ENCODE measurements at regions not wholly inside any gene's neighbourhood (a gene's known extent, or its start where the extent isn't known, plus 50 kb on each side); places are given as distances from the start of the nearest gene placed in this dataset.

DNA sequence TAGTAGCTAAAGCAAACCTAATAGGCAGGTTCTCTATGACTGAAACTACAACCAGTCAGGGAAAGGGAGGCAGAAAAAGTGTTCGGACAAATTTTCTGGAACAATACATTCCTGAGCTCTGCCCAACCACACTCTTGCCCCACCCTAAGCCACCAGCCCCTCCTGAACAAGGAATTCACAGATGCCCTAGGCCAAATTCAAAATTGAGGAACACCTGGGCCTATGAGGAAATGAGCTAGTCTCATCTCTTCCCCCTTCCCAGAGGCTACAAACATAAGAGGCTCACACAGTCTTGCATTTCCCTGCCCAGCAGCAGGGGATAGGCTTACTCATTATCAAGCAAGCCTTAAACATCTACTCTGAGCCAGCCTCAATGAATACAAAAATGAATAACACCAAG is 284.7 kb downstream of the ZNF674 start:
- BruUV-seq (replicated peaks): no TSS peak
- no peak for ATAC-seq

DNA sequence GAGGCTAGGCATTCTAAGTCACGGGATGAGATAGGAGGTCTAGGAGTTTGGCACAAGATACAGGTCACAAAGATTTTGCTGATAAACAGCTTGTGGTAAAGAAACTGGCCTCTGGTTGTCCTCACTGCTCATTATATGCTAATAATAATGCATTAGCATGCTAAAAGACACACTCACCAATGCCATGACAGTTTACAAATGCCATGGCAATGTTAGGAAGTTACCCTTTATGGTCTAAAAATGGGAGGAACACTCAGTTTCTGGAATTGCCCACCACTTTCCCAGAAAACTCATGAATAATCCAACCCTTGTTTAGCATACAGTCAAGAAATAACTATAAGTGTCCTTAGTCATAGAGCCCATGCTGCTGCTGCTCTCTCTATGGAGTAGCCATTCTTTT is 286.9 kb downstream of the ZNF674 start:
- intact Hi-C loops (cut with micrococcal nuclease; ENCODE audit: unreplicated experiment) (no loop called here), in situ Hi-C loops (cut with HindIII; ENCODE audit: extremely low pct_ligation_motif_present, low pct_unique_long_range_greater_than_20kb) (no loop called here)
- Histone ChIP-seq H3K79me2 (ENCODE audit: insufficient read depth, low read length) (no peaks in the 10 kb centered on the region), H2AFZ (ENCODE audit: low read length) (no peak overlapping the region), H3K4me3 (replicated peaks in 1 of 3; ENCODE audit: insufficient read depth in 1 of 3, low read depth in 2 of 3, low read length in 3 of 3) (no peak overlapping the region), H4K20me1 (ENCODE audit: insufficient read depth, low read length) (no peaks in the 10 kb centered on the region), H3K27me3 (ENCODE audit: control insufficient read depth in 1 of 2, insufficient read depth in 2 of 2, low read length in 2 of 2) (no peaks in the 10 kb centered on the region), H3K9ac (ENCODE audit: insufficient read depth, low read depth, low read length) (no peak overlapping the region), H3K4me1 (ENCODE audit: insufficient read depth, low read length) (peaks cover 18% of the 10 kb centered on the region), H3K4me2 (ENCODE audit: low read depth, low read length) (no peak overlapping the region), H3K36me3 (replicated peaks in 1 of 2; ENCODE audit: control insufficient read depth in 1 of 2, insufficient read depth in 2 of 2, low read length in 2 of 2) (no peaks in the 10 kb centered on the region), H3K27ac (ENCODE audit: extremely low read length, insufficient read depth, low read length) (no peak overlapping the region), H3K9me3 (ENCODE audit: low read length) (no peaks in the 10 kb centered on the region)
- no peak for FAIRE-seq
- WGBS (ENCODE audit: low lambda C conversion rate): no CpG with 5 or more reads among the region's 1 CpG
- ChIA-PET POLR2A (no interaction called here), CTCF (ENCODE audit: low intra/inter-chr PET ratio, low total read pairs) (no interaction called here)
- ATAC-seq: no peak
- no peak for DNase-seq (ENCODE audit: low spot score)
- BruUV-seq (replicated peaks): no TSS peak
- TF ChIP-seq FOXP1 (IDR thresholded peaks at IDR 0.05): no peak
- TF ChIP-seq FOXP1 (CRISPR knock-in tag; IDR thresholded peaks at IDR 0.05): no peak
- TF ChIP-seq, protein P1, sequence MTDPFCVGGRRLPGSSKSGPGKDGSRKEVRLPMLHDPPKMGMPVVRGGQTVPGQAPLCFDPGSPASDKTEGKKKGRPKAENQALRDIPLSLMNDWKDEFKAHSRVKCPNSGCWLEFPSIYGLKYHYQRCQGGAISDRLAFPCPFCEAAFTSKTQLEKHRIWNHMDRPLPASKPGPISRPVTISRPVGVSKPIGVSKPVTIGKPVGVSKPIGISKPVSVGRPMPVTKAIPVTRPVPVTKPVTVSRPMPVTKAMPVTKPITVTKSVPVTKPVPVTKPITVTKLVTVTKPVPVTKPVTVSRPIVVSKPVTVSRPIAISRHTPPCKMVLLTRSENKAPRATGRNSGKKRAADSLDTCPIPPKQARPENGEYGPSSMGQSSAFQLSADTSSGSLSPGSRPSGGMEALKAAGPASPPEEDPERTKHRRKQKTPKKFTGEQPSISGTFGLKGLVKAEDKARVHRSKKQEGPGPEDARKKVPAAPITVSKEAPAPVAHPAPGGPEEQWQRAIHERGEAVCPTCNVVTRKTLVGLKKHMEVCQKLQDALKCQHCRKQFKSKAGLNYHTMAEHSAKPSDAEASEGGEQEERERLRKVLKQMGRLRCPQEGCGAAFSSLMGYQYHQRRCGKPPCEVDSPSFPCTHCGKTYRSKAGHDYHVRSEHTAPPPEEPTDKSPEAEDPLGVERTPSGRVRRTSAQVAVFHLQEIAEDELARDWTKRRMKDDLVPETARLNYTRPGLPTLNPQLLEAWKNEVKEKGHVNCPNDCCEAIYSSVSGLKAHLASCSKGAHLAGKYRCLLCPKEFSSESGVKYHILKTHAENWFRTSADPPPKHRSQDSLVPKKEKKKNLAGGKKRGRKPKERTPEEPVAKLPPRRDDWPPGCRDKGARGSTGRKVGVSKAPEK (CRISPR knock-in tag; IDR thresholded peaks at IDR 0.05; ENCODE audit: borderline replicate concordance): no peak
- no peak for TF ChIP-seq ZBTB7B (CRISPR knock-in tag; IDR thresholded peaks at IDR 0.05)
- no peak for TF ChIP-seq ZMYM3 (CRISPR knock-in tag; IDR thresholded peaks at IDR 0.05)
- TF ChIP-seq PHF21A (CRISPR knock-in tag; IDR thresholded peaks at IDR 0.05): no peak
- TF ChIP-seq ESRRA (CRISPR knock-in tag; IDR thresholded peaks at IDR 0.05; ENCODE audit: low read depth): no peak
- TF ChIP-seq ZNF484 (CRISPR knock-in tag; IDR thresholded peaks at IDR 0.05; ENCODE audit: borderline replicate concordance, low read depth): no peak
- TF ChIP-seq TBL1XR1 (IDR thresholded peaks at IDR 0.05; ENCODE audit: borderline replicate concordance, low read length, partially characterized antibody): no peak
- no peak for TF ChIP-seq ZNF343 (CRISPR knock-in tag; IDR thresholded peaks at IDR 0.05)
- TF ChIP-seq, protein P2, sequence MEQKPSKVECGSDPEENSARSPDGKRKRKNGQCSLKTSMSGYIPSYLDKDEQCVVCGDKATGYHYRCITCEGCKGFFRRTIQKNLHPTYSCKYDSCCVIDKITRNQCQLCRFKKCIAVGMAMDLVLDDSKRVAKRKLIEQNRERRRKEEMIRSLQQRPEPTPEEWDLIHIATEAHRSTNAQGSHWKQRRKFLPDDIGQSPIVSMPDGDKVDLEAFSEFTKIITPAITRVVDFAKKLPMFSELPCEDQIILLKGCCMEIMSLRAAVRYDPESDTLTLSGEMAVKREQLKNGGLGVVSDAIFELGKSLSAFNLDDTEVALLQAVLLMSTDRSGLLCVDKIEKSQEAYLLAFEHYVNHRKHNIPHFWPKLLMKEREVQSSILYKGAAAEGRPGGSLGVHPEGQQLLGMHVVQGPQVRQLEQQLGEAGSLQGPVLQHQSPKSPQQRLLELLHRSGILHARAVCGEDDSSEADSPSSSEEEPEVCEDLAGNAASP (CRISPR knock-in tag; IDR thresholded peaks at IDR 0.05; ENCODE audit: borderline replicate concordance): no peak
- no peak for TF ChIP-seq FOXO1 (CRISPR knock-in tag; IDR thresholded peaks at IDR 0.05)
- TF ChIP-seq, protein P3, sequence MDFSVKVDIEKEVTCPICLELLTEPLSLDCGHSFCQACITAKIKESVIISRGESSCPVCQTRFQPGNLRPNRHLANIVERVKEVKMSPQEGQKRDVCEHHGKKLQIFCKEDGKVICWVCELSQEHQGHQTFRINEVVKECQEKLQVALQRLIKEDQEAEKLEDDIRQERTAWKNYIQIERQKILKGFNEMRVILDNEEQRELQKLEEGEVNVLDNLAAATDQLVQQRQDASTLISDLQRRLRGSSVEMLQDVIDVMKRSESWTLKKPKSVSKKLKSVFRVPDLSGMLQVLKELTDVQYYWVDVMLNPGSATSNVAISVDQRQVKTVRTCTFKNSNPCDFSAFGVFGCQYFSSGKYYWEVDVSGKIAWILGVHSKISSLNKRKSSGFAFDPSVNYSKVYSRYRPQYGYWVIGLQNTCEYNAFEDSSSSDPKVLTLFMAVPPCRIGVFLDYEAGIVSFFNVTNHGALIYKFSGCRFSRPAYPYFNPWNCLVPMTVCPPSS (IDR thresholded peaks at IDR 0.05): no peak

More for the DNA sequence above, 284.7 kb downstream of the ZNF674 start:
- DNase-seq (ENCODE audit: low spot score) (no peak), FAIRE-seq (no peak)
- Histone ChIP-seq H3K9ac (ENCODE audit: insufficient read depth, low read depth, low read length) (no peak overlapping the region), H3K4me1 (ENCODE audit: insufficient read depth, low read length) (peaks cover 9% of the 10 kb centered on the region; the same call in 1 of the 2 replicates), H3K9me3 (ENCODE audit: low read length) (no peaks in the 10 kb centered on the region), H3K4me2 (ENCODE audit: low read depth, low read length) (no peak overlapping the region), H3K4me3 (replicated peaks in 1 of 3; ENCODE audit: insufficient read depth in 1 of 3, low read depth in 2 of 3, low read length in 3 of 3) (no peak overlapping the region), H3K36me3 (replicated peaks in 1 of 2; ENCODE audit: control insufficient read depth in 1 of 2, insufficient read depth in 2 of 2, low read length in 2 of 2) (no peaks in the 10 kb centered on the region), H3K79me2 (ENCODE audit: insufficient read depth, low read length) (no peaks in the 10 kb centered on the region), H2AFZ (ENCODE audit: low read length) (no peak overlapping the region), H3K27ac (ENCODE audit: extremely low read length, insufficient read depth, low read length) (no peak overlapping the region), H4K20me1 (ENCODE audit: insufficient read depth, low read length) (no peaks in the 10 kb centered on the region), H3K27me3 (ENCODE audit: control insufficient read depth in 1 of 2, insufficient read depth in 2 of 2, low read length in 2 of 2) (no peaks in the 10 kb centered on the region)
- in situ Hi-C loops (cut with HindIII; ENCODE audit: extremely low pct_ligation_motif_present, low pct_unique_long_range_greater_than_20kb): no loop called here
- intact Hi-C loops (cut with micrococcal nuclease; ENCODE audit: unreplicated experiment): no loop called here
- ChIA-PET CTCF (ENCODE audit: low intra/inter-chr PET ratio, low total read pairs) (no interaction called here), POLR2A (no interaction called here)
- TF ChIP-seq SYNCRIP (IDR thresholded peaks at IDR 0.05; ENCODE audit: insufficient read depth, low read depth, low read length): no peak
- TF ChIP-seq GPN1 (CRISPR knock-in tag; IDR thresholded peaks at IDR 0.05; ENCODE audit: borderline replicate concordance): no peak
- TF ChIP-seq ZNF101 (CRISPR knock-in tag; IDR thresholded peaks at IDR 0.05; ENCODE audit: borderline replicate concordance, low read depth): no peak
- no peak for TF ChIP-seq ZNF430 (CRISPR knock-in tag; IDR thresholded peaks at IDR 0.05)
- no peak for TF ChIP-seq ZNF496 (CRISPR knock-in tag; IDR thresholded peaks at IDR 0.05; ENCODE audit: insufficient replicate concordance)
- 100% methylated on average over 1 of the region's 1 CpG for WGBS (ENCODE audit: low lambda C conversion rate)
